H54 (cell line): ENCODE measurements at regions not wholly inside any gene's neighbourhood (a gene's known extent, or its start where the extent isn't known, plus 50 kb on each side); places are given as distances from the start of the nearest gene placed in this dataset.
"Not testable (repeated sequence)": the region's sequence is repeated elsewhere in the genome, so short reads cannot be mapped to it uniquely, and the experiment has no call there.

Experiments used
- DNase-seq: peaks from one replicate; pipeline ENCODE4 v3.0.0; 2011; ENCODE audit warnings: low spot score, mixed read lengths; ENCODE audit not compliant: insufficient read length
- FAIRE-seq: peaks from 3 replicates; lab custom pipeline; 2011; peaks lifted over from hg19 to GRCh38; lab: Jason Lieb, UNC
- POLR2A ChIP-seq: IDR thresholded peaks from 2 replicates; pipeline ENCODE4 v1.6.1; 2011; ENCODE audit warnings: low read depth, mild to moderate bottlenecking, low read length

- no peak for TF ChIP-seq POLR2A
- DNase-seq (no peak), FAIRE-seq (no peak)
Observed at GRCh38 chr2:128668946-128669345, 350.3 kb upstream of the HS6ST1 start.

DNA sequence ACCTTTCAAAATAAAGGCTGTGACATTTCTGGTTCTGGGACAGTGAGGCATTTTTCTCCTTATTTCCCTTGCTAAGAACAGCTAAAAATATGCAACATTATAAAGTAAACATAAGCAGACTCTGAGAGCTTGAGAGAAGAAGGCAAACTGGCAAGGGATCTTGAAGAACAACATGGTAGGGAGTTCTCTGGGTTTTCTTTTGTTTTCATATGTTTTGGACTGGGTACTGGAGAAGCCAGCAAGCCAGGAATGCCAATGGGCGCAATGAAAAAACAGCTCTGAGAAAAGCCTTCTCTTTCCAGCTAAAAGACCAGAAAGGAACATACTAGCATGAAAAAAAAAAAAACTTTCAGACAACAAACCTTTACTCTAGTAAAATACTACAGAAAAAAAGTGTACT is 351.4 kb upstream of the HS6ST1 start:
- FAIRE-seq (no peak), DNase-seq (no peak)
- no peak for TF ChIP-seq POLR2A

DNA sequence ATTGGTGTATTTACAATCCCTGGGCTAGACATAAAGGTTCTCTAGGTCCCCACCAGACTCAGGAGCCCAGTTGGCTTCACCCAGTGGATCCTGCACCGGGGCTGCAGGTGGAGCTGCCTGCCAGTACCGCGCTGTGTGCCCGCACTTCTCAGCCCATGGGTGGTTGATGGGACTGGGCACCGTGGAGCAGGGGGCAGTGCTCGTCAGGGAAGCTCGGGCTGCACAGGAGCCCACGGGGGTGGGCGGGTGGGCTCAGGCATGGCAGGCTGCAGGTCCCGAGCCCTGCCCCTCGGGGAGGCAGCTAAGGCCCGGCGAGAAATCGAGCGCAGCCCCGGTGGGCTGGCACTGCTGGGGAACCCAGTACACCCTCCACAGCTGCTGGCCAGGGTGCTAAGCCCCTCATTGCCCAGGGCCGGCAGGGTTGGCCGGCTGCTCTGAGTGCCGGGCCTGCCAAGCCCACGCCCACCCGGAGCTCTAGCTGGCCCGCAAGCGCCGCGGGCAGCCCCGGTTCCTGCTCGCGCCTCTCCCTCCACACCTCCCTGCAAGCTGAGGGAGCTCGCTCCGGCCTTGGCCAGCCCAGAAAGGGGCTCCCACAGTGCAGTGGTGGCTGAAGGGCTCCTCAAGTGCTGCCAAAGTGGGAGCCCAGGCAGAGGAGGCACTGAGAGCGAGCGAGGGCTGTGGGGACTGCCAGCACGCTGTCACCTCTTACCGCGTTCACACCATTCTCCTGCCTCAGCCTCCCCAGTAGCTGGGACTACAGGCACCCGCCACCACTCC is 353.5 kb upstream of the HS6ST1 start:
- not testable (repeated sequence) for DNase-seq, FAIRE-seq

DNA sequence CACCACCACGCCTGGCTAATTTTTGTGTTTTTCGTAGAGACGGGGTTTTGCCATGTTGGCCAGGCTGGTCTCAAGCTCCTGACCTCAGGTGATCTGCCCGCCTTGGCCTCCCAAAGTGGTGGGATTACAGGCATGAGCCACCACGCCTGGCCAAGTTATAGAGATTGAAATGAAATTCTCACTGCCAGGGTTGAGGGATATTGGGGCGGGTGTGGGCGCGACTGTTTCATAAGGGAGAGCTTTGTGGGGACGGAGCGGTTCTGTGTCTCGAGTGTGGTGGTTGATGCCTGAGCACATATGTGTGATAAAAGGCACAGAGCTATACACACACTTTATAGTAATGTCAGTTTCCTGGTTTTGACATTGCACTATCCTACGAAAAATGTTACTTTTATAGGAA is 361.0 kb upstream of the HS6ST1 start:
- not testable (repeated sequence) for DNase-seq, FAIRE-seq

GRCh38 chr2:128681507-128681906 is 362.8 kb upstream of the HS6ST1 start:
- FAIRE-seq: no peak
- no peak for DNase-seq
- TF ChIP-seq POLR2A: no peak

DNA sequence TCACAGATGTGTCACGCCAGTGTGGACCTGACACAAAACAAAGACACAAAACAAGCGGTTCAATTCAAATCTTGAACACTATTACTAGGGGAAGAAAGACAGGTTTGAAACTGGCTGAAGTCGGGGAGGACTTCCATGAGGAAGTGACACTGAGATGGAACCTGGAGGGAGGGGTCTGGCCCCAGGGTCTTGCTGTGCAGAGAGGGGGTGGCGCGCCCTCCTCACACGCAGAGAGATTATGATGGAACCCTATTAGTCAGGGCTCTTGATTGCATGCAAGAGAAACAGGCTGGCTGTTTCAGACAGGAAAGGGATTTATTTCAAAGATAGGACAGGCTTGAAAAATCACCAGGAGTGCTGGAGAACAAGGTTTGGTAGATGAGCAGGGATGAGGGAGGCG is 363.6 kb upstream of the HS6ST1 start:
- no peak for TF ChIP-seq POLR2A
- FAIRE-seq (no peak), DNase-seq (no peak)

DNA sequence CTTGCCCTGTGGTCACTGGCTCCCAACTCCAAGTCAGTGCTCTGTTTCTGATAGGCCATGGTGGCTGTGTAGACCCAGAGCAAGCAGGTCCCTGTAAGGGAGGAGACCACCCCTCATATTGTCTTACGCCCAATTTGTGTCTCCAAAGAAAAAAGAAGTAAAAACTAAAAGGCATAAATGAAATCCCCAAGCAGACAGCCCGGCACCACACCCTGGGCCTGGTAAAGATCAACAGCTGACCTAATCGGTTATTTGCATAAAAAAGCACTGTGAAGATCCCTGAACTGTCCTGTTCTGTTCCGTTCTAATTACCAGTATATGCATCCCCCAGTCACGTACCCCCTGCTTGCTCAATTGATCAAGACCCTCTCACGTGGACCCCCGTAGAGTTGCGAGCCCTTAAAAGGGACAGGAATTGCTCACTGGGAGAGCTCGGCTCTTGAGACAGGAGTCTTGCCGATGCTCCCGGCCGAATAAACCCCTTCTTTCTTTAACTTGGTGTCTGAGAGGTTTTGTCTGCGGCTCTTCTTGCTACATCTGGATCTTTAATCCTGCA is 364.1 kb upstream of the HS6ST1 start:
- no peak for TF ChIP-seq POLR2A
- FAIRE-seq (no peak), DNase-seq (no peak)

- DNase-seq (no peak), FAIRE-seq (no peak)
- no peak for TF ChIP-seq POLR2A
Observed at GRCh38 chr2:128684523-128684922, 365.9 kb upstream of the HS6ST1 start.

DNA sequence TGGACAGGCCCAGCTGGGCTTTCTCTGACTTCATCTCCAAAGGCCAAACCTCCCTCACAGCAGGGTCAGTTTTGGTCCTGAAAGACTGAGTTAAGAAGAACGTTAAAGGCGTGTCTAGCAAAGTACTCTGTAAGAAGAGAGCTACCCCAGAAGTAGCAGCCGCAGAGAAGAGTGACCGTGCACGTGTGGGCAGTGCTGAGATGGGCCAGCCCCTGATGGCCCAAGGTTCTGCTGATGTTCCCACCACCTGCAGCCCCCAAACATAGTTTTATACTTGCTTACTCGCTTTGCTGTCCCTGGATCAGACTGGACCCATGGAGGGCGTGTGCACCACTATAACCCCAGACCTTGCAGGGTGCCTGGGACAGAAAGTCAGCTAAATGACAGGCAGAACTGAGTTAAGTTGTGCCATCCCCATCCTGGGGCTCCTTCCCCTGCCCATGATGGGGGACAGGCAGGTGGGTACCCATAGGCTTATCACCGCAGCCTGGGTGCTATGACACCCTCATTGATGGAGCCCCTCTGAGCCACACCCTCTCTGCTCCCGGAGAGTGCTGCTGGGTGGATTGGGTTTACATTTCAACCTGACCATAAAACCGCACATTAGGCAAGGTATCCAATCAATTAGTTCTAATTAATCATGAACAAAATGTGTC is 367.3 kb upstream of the HS6ST1 start:
- no peak for TF ChIP-seq POLR2A
- DNase-seq: no peak
- FAIRE-seq: no peak

DNA sequence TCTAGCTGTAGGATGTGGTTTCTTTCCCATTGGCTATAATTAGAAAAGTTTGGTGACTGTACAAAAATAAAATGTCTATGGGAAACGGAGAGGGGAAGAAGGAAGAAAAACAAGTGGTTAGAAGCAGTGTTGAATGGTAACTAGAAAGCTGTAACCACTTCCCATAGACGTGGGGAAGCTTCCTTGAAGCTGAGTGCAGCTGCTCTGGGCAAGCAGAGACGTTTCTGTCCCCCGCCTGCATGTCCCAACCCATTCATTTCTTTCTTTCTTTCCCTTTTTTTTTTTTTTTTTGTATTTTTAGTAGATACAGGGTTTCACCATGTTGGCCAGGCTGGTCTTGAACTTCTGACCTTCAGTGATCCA is 367.8 kb upstream of the HS6ST1 start:
- DNase-seq: no peak
- FAIRE-seq: no peak
- no peak for TF ChIP-seq POLR2A

DNA sequence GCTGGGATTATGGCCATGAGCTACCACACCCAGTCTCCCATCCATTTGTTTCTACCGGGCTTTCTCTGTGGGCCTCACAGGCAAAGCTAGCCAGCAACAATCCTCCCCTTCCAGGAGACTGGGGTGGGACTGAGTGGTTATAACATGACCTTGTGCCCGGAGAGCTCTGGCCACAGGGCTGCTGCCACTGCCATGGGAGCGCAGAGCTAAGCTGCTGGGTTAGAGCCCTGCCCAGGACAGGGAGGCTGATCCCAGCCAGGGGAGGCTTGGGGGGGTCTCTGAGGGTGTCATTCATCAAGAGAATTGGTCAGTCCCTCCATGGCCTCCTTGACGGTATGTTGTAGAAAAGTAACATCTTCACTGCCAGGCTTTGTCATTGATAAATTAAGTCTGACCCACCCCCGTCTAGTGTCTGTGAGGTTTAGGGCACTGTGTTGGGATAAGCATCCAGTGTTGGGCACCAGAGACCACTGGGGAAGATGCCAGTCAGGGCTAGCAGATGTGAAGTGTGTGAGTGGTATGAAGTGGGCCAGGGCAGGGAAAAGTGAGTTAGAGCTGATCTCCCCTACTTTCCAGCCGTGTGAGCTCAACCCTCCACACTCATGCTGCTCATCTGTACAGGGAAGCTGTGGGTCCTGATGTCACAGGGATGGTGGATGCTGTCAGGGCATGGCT is 368.4 kb upstream of the HS6ST1 start:
- TF ChIP-seq POLR2A: no peak
- DNase-seq (no peak), FAIRE-seq (no peak)

DNA sequence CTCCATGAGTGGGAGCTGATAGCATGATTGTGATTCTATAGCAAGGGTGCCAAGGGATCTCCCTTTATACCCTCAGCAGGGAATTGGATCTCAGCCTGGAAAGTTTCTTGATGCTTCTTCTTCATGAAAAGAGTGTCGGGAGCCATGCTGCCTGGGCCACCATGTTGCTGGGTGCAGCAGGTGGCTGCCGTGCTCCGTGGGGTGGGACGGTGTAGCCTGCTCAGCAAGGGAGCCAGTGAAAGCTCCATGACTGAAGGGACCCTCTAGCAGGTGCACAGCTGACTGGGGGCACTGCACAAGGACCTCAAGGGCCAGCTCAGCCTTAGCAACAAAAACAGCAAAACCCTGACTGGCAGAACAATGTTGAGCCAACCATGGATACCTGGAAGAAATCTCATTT is 368.9 kb upstream of the HS6ST1 start:
- FAIRE-seq (no peak), DNase-seq (no peak)
- no peak for TF ChIP-seq POLR2A

- TF ChIP-seq POLR2A: no peak
- FAIRE-seq: no peak
- no peak for DNase-seq
Observed at GRCh38 chr2:128689971-128690370, 371.3 kb upstream of the HS6ST1 start.

GRCh38 chr2:128690431-128690830 is 371.8 kb upstream of the HS6ST1 start:
- no peak for TF ChIP-seq POLR2A
- no peak for DNase-seq
- FAIRE-seq: no peak

DNA sequence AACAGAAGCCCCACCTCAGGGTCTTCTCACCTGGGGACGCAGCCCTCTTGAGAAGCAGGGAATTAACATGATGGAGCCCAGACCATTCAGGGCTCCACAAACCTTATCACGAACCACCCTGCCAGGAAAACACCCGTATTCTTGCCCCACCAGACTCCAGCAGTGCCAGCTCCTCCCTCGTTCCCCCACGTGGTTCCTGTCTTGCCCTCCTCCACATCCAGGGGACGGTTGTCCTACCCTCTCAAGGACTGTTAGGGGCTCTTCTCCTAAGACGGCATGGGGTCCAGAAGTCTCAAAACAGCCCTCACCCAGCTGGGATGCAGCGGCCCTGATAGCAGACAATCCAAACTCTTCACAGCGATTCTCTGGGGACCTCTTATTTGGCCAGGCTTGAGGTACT is 372.2 kb upstream of the HS6ST1 start:
- TF ChIP-seq POLR2A: no peak

More for the DNA sequence above, 372.2 kb upstream of the HS6ST1 start:
- FAIRE-seq: no peak
- no peak for DNase-seq
